Body of pancreas (tissue), 4 donors: ENCODE measurements at regions not wholly inside any gene's neighbourhood (a gene's known extent, or its start where the extent isn't known, plus 50 kb on each side); places are given as distances from the start of the nearest gene placed in this dataset.

Experiments
- CTCF ChIP-seq, 7 experiments: fragments of 450-650 bp in 4 of 7; fragments of 200-600 bp in 3 of 7; sonication (generic) in 3 of 7; IDR thresholded peaks; one replicate each; pipeline ENCODE4 v1.5.1; 2016 to 2019; ENCODE audit warnings: antibody characterized with exemption in 7 of 7
- POLR2A ChIP-seq, 3 donors: fragments of 450-650 bp; IDR thresholded peaks; one replicate each; pipeline ENCODE4 v1.6.1; 2016; ENCODE audit warnings: antibody characterized with exemption in 3 of 3, mild to moderate bottlenecking in 2 of 3

GRCh38 chr15:60083318-60083717, 79.2 kb downstream of the FOXB1 start:
- TF ChIP-seq CTCF (IDR thresholded peaks at IDR 0.05) (no peak), POLR2A (IDR thresholded peaks at IDR 0.05) (no peak)
